ENCODE measurements at regions not wholly inside any gene's neighbourhood (a gene's known extent, or its start where the extent isn't known, plus 50 kb on each side); places are given as distances from the start of the nearest gene placed in this dataset.

- DNase-seq: no peak
Observed at GRCh38 chr12:74818412-74818811, 280.8 kb downstream of the ATXN7L3B start.

- DNase-seq: no peak
Observed at GRCh38 chr12:74820324-74820723, 282.7 kb downstream of the ATXN7L3B start.

GRCh38 chr12:74836567-74836966, 298.9 kb downstream of the ATXN7L3B start:
- no peak for DNase-seq

GRCh38 chr12:74846116-74846515, 308.5 kb downstream of the ATXN7L3B start:
- no peak for DNase-seq

GRCh38 chr12:74847169-74847568, 309.5 kb downstream of the ATXN7L3B start:
- DNase-seq: no peak

- no peak for DNase-seq
Observed at GRCh38 chr12:74848006-74848405, 310.4 kb downstream of the ATXN7L3B start.

- no peak for DNase-seq
Observed at GRCh38 chr12:74849801-74850200, 312.2 kb downstream of the ATXN7L3B start.

- no peak for DNase-seq
Observed at GRCh38 chr12:74871817-74872216, 334.2 kb downstream of the ATXN7L3B start.

GRCh38 chr12:74885775-74886174, 323.9 kb downstream of the KCNC2 start:
- no peak for DNase-seq

- DNase-seq: no peak
Observed at GRCh38 chr12:74889073-74889472, 320.6 kb downstream of the KCNC2 start.

- no peak for DNase-seq
Observed at GRCh38 chr12:74889563-74890236, 319.9 kb downstream of the KCNC2 start.

- peak; percentile 33 for DNase-seq
Observed at GRCh38 chr12:74890237-74890599, 319.4 kb downstream of the KCNC2 start.

- no peak for DNase-seq
Observed at GRCh38 chr12:74891083-74891668, 318.5 kb downstream of the KCNC2 start.

GRCh38 chr12:74892057-74892633, 317.5 kb downstream of the KCNC2 start:
- no peak for DNase-seq

- DNase-seq: no peak
Observed at GRCh38 chr12:74896186-74896585, 313.5 kb downstream of the KCNC2 start.

GRCh38 chr12:74897425-74898211, 312.0 kb downstream of the KCNC2 start:
- DNase-seq: no peak

GRCh38 chr12:74899031-74899829, 310.4 kb downstream of the KCNC2 start:
- no peak for DNase-seq

GRCh38 chr12:74900232-74900631, 309.4 kb downstream of the KCNC2 start:
- no peak for DNase-seq

GRCh38 chr12:74903522-74903921, 306.1 kb downstream of the KCNC2 start:
- no peak for DNase-seq

- DNase-seq: no peak
Observed at GRCh38 chr12:74906224-74906623, 303.4 kb downstream of the KCNC2 start.

GRCh38 chr12:74910831-74911230, 298.8 kb downstream of the KCNC2 start:
- no peak for DNase-seq

GRCh38 chr12:74914378-74914777, 295.3 kb downstream of the KCNC2 start:
- no peak for DNase-seq

- DNase-seq: no peak
Observed at GRCh38 chr12:74915718-74916117, 293.9 kb downstream of the KCNC2 start.
